Stimulated activated CD8-positive, alpha-beta memory T cell treated with anti-CD3 and anti-CD28 coated beads, Interleukin-12 subunit alpha, Interleukin-12 subunit beta, amount 100 ng/mL, for 1 hour (primary cell): ENCODE measurements at regions not wholly inside any gene's neighbourhood (a gene's known extent, or its start where the extent isn't known, plus 50 kb on each side); places are given as distances from the start of the nearest gene placed in this dataset.

Experiments used
- DNase-seq: peaks from one replicate; pipeline ENCODE4 v3.0.0-alpha.2; 2020; ENCODE audit warnings: low read depth

GRCh38 chr1:47703156-47703825, 265.4 kb downstream of the FOXD2 start:
- DNase-seq = no peak

DNA sequence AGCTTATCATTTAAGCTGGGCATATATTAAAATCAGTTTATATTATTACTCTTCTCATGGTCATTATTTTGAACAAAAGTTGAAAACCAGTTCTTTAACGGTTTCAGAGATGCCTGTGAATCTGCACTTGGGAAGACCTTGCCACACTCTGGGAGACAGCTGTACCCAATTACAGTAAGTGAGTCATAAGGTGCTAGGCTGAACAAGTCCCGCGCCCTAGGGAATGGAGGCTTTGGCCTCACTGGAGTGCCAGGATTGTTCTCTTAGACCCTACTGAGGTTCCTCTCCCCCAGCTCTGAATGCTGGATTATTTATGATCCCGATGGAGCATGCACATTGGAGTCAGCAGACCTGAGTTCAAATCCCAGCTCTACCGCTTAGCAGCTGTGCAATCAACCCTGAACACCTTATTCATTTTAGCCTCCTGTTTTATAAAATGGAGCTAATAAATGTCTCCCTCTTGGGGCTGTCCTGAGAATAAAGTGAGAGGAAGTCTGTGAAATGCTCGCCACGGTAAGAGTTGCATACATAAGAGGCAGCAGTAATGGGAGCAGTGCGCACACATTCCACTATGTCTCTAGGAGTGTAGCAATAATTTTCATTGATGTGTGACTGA, 266.2 kb downstream of the FOXD2 start:
- DNase-seq = no peak

DNA sequence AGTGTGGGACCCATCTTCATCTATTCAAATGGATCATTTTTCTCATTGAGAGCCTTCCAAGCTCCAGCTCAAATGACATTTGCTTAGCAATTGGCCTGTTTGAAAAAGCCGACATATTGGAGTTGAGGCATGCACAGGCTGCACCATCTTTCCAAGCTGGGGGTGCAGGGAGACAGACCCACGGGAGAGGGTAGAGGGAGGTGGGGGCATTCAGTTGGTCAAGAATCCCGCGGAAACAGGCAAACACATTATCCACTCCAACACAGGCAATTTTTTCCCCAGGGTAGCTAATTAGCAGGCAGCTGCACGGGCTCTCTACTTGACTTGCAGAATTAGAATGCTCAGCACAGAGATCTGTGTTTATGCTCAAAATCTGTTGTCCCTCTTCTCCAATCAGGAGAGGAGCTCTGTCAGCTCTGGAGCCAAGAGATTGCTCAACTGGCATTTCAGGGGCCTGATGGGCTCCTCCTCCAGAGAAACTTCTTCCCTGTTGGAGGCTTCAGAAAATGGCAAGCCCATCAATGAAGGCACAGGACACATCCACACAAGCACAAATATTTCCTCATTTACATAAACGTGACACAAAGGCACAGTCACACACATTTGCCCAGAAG, 267.8 kb downstream of the FOXD2 start:
- no peak for DNase-seq

- DNase-seq = no peak
Observed at GRCh38 chr1:47707503-47707902, 269.7 kb downstream of the FOXD2 start.

DNA sequence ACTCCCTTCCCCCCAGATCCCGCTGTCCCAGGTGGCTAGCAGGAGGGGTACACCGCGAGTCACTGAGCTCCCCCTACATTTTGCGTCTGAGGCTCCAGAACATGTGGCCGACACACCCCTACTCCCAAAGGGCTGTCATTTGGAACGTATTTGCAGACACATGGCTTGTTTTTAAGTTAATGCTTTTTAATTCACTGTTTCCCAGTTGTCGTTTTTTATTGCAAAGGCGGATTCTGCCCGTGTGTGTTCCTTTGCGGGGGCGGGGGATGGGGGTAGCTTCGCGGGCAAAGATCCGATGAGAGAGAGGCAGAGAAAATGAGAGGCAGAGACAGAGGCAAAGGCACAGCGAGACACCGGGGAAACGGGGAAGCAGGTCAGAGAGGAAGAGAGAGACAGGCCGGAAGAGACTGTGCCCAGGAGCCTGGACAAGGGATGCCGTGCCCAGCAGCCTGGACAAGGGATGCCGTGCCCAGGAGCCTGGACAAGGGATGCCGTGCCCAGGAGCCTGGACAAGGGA, 270.2 kb downstream of the FOXD2 start:
- no peak for DNase-seq

DNA sequence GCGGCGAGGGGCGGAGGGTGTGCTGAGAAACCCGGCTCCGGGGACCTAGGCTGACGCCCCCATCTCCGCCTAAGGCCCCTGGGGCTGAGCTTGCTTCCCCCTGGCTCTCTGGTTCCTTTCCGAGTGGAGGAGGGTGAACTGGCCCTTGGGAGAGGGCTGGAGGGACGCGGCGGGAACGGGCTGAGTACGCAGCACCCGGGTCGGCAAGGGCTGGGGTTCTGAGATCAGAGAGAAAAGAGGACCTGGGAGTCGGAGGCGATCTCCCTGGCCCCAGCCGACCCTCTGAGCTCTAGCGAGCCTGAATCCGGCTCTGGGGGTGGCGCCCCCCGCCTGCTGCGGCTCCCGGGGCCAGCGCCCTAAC, 270.8 kb downstream of the FOXD2 start:
- no peak for DNase-seq

DNA sequence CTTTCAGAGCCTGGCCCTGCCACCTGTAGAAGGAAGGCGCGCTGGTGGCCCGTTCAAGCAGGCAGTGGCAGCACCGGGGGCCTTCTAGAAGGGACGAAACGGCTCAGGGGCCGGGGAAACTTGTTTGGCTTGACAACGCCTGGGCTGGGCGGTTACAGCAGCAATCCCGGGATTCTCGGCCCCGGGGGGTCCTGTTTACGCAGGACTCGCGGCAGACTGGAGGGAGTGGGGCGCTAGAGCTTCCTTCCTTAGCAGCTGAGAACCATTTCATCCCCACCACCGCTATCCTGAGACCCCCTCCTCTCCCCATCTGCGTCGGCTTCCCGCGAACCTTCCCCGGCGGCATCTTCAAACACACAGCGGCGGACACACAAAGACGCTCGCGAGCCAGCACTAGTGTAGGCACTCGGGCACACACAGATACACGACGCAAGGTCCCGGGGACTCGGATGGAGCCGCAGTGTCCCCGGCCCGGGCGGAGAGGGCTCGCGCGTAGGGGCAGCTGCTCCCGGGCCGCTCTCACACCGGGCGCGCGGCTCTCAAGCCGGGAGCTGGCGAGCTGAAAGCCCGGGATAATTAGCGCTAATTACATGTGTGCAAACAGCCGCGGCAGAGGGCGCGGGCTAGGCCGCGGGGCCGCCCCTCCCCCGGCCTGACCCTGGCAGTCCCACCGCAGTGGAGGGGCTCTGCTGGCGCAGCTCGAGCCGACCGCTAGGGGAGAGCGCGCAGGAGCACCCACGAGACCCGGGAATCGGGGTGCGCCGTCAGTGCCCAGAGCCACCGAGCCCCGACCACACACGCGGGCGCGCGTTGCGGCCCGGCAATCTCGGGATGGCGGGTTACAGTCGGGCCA, 271.4 kb downstream of the FOXD2 start:
- no peak for DNase-seq

DNA sequence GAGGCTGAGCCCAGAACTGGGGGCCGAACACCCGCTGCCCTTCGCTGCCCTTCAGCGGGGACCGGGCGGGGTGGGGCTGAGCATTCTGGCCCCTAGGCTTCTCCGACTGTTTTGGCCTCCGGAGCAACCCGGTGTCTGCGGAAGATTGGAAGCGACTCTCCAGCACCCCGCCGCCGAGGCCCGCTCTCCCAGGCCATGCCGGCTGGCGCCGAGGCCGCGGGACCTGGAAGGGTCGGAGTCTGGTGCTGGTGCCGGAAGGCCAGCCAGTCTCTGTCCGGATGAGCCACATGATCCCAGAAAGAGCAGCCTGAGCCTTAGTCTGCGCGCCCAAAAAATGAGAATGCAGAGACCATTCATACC, 272.0 kb downstream of the FOXD2 start:
- no peak for DNase-seq

DNA sequence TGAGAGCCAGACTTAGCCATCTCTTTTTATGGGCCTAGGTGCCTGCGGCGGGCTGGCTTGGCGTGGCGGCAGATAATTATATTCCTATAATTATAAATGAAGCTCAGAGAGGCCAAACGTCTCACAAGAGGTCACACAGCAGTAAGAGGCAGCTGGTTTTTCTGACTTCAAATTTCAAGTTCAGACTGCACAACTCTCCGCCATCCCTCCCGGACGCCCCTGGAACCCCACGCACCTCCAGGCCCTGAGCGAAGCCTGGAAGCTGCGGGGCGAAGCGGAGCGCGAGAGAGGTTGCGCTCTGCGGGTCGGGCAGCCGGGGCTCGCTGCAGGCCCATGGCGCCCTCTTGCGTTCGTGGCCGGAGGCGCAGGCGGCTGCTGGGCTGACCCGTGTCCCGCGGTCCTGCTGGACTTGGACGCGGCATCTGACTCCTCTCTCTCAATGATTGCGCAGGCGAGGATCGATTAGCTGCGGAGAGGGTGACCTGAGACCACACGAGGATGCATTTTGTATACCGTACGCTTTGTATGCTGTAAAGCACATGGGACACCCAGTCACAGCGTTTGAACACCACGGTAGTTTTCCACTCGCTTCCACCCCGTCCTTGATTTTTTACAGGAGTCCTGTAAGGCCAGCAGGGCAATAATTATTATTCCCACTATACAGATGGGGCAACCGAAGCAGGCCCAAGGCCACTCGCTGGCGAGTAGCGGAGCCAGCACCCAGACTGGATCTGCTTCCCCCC, 272.7 kb downstream of the FOXD2 start:
- peak; percentile 31 for DNase-seq
